ENCODE measurements at regions not wholly inside any gene's neighbourhood (a gene's known extent, or its start where the extent isn't known, plus 50 kb on each side); places are given as distances from the start of the nearest gene placed in this dataset.

GRCh38 chr3:43994657-43995546 is 246.8 kb upstream of the TOPAZ1 start:
- Histone ChIP-seq H3K27ac (no peak overlapping the region), H3K4me3 (peak overlapping the region; percentile 65)
- no peak for DNase-seq (ENCODE audit: low spot score)
- TF ChIP-seq CTCF (IDR thresholded peaks at IDR 0.05) = no peak

- Histone ChIP-seq H3K27ac (no peak overlapping the region), H3K4me3 (peak overlapping the region; percentile 65)
- no peak for DNase-seq (ENCODE audit: low spot score)
- TF ChIP-seq CTCF (IDR thresholded peaks at IDR 0.05) = no peak
Measured at GRCh38 chr3:43995547-43996378, 245.9 kb upstream of the TOPAZ1 start.

- Histone ChIP-seq H3K27ac (no peak overlapping the region), H3K4me3 (peak overlapping the region; percentile 65)
- no peak for DNase-seq (ENCODE audit: low spot score)
Measured at GRCh38 chr3:43996379-43997301, 245.0 kb upstream of the TOPAZ1 start.

GRCh38 chr3:43997316-43997715 is 244.4 kb upstream of the TOPAZ1 start:
- H3K4me3 ChIP-seq = peak overlapping the region; percentile 74
- no peak for TF ChIP-seq CTCF (IDR thresholded peaks at IDR 0.05)
- H3K27ac ChIP-seq = no peak overlapping the region
- no peak for DNase-seq (ENCODE audit: low spot score)

More at GRCh38 chr3:43996379-43997301, 245.0 kb upstream of the TOPAZ1 start:
- no peak for TF ChIP-seq CTCF (IDR thresholded peaks at IDR 0.05)

GRCh38 chr3:43997788-43998369 is 243.8 kb upstream of the TOPAZ1 start:
- no peak for TF ChIP-seq CTCF (IDR thresholded peaks at IDR 0.05)
- Histone ChIP-seq H3K27ac (no peak overlapping the region), H3K4me3 (peak overlapping the region; percentile 74)
- no peak for DNase-seq (ENCODE audit: low spot score)

GRCh38 chr3:43998370-43998835 is 243.3 kb upstream of the TOPAZ1 start:
- no peak overlapping the region for H3K27ac ChIP-seq
- no peak for TF ChIP-seq CTCF (IDR thresholded peaks at IDR 0.05)
- DNase-seq (ENCODE audit: low spot score) = no peak
- peak overlapping the region; percentile 74 for H3K4me3 ChIP-seq

Measured in coronary artery (tissue), 2 donors.